DOHH2 (cell line): ENCODE measurements at regions not wholly inside any gene's neighbourhood (a gene's known extent, or its start where the extent isn't known, plus 50 kb on each side); places are given as distances from the start of the nearest gene placed in this dataset.

Source experiments
- H3F3A ChIP-seq: fragments of 200-600 bp; sonication (generic), shearing (Covaris generic); 2 replicates; pipeline ENCODE4 v1.6.0; 2016; ENCODE audit warnings: antibody characterized with exemption, mild to moderate bottlenecking; ENCODE audit not compliant: control insufficient read depth, insufficient read depth
- H3K27ac ChIP-seq: fragments of 200-600 bp; sonication (generic); 2 replicates; pipeline ENCODE4 v1.5.1; 2014; ENCODE audit warnings: low read depth, mild to moderate bottlenecking, low read length, moderate library complexity
- H3K27me3 ChIP-seq: fragments of 200-600 bp; sonication (generic); 2 replicates; pipeline ENCODE4 v1.6.1; 2014; ENCODE audit warnings: mild to moderate bottlenecking, low read length, mixed read lengths; ENCODE audit not compliant: control insufficient read depth
- H3K36me3 ChIP-seq: fragments of 200-600 bp; sonication (generic); 2 replicates; pipeline ENCODE4 v1.6.1; 2014; ENCODE audit warnings: mild to moderate bottlenecking, low read length, moderate library complexity, mixed read lengths; ENCODE audit not compliant: control insufficient read depth
- H3K4me1 ChIP-seq: fragments of 200-600 bp; sonication (generic); 2 replicates; pipeline ENCODE4 v1.6.1; 2014; ENCODE audit warnings: mild to moderate bottlenecking, low read length, mixed read lengths; ENCODE audit not compliant: control insufficient read depth
- H3K4me2 ChIP-seq: fragments of 200-600 bp; sonication (generic); 2 replicates; pipeline ENCODE4 v1.6.0; 2014; ENCODE audit warnings: mild to moderate bottlenecking, low read length, moderate library complexity
- H3K4me3 ChIP-seq: fragments of 200-600 bp; sonication (generic); 2 replicates; pipeline ENCODE4 v1.5.1; 2014; ENCODE audit warnings: mild to moderate bottlenecking, low read length, mixed read lengths
- H3K79me2 ChIP-seq: fragments of 200-600 bp; sonication (generic); 2 replicates; pipeline ENCODE4 v1.6.1; 2014; ENCODE audit warnings: mild to moderate bottlenecking, low read length, mixed read lengths; ENCODE audit not compliant: control insufficient read depth
- H3K9me2 ChIP-seq: fragments of 200-600 bp; sonication (generic); replicated peaks from 2 replicates; pipeline ENCODE4 v1.6.1; 2014; ENCODE audit warnings: mild to moderate bottlenecking, low read length, mixed read lengths; ENCODE audit not compliant: control insufficient read depth
- H3K9me3 ChIP-seq: fragments of 200-600 bp; sonication (generic); 2 replicates; pipeline ENCODE4 v1.6.1; 2014; ENCODE audit warnings: antibody characterized with exemption, low read length, mixed read lengths; ENCODE audit not compliant: control insufficient read depth, insufficient read depth
- H4K20me1 ChIP-seq: fragments of 200-600 bp; sonication (generic); 2 replicates; pipeline ENCODE4 v1.6.0; 2014; ENCODE audit warnings: low read depth, mild to moderate bottlenecking, antibody characterized with exemption, low read length, moderate library complexity; ENCODE audit not compliant: control insufficient read depth, insufficient read depth
- CTCF ChIP-seq: fragments of 200-600 bp; sonication (generic); IDR thresholded peaks from one replicate; pipeline ENCODE4 v1.5.1; 2014; ENCODE audit warnings: antibody characterized with exemption, mild to moderate bottlenecking, low read depth, low read length; ENCODE audit not compliant: poor library complexity, severe bottlenecking
- EZH2phosphoT487 ChIP-seq: fragments of 200-600 bp; sonication (generic); IDR thresholded peaks from 2 replicates; pipeline ENCODE4 v1.6.1; 2017; ENCODE audit warnings: borderline replicate concordance, mild to moderate bottlenecking, antibody characterized with exemption, low read length, moderate library complexity, mixed read lengths

DNA sequence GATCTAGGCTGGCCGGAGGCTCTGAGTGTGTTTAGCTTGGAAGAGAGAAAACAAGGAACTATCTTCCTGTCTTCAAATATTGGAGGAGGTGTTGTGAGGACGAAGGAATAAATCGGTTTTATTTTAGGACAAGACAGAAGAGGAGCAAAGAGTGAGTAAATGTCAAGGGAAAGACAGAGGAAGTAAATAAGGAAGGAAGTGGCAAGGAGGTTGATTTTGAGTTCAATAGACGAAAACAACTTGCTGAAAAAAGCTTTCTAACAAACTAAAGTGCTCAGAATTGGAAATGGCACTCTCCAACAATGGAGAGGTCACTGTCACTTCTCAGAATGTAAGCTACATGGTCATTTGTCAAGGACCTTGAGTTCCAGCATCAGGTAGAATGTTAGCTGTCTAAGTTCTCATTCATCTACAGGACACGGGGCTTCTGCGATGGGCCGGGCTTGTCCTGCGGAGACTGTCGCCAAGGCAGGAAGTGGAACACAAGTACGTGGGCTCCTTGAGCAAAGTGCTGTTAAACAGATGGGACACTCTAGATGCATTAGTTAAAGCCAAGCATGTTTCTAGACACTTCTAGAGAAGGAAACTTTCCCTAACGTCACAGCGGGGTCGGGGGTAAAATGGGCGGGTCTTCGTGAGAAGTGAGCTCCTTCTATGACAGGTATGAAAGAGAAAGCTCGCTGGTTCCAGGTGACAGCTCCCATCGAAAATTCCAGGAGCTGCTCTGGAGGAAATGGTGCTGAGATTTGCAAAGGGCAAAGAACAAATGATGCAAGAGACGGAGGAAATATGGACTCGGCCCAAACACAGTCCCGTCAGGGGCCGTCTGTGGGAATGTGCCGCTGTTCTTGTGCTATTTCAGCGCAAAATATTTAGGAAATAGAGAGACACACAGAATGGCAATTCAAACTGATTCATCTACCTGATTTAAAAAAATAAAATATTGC lies 103.9 kb upstream of the UBL3 start:
- TF ChIP-seq CTCF (no peak), EZH2phosphoT487 (no peak)
- Histone ChIP-seq H3K79me2 (no peaks in the 10 kb centered on the region), H3F3A (no peaks in the 10 kb centered on the region), H3K4me3 (no peak overlapping the region), H3K27me3 (peaks cover 10% of the 10 kb centered on the region), H3K4me1 (no peaks in the 10 kb centered on the region), H3K27ac (no peak overlapping the region), H3K9me2 (no peaks in the 10 kb centered on the region), H3K4me2 (no peak overlapping the region), H4K20me1 (no peaks in the 10 kb centered on the region), H3K36me3 (no peaks in the 10 kb centered on the region), H3K9me3 (no peaks in the 10 kb centered on the region)

GRCh38 chr13:29953542-29953941 lies 103.1 kb upstream of the UBL3 start:
- Histone ChIP-seq H3K4me1 (no peaks in the 10 kb centered on the region), H3K27me3 (peaks cover 8% of the 10 kb centered on the region), H3K4me3 (no peak overlapping the region), H3K79me2 (no peaks in the 10 kb centered on the region), H3K9me3 (no peaks in the 10 kb centered on the region), H4K20me1 (no peaks in the 10 kb centered on the region), H3K9me2 (no peaks in the 10 kb centered on the region), H3F3A (no peaks in the 10 kb centered on the region), H3K36me3 (no peaks in the 10 kb centered on the region), H3K4me2 (no peak overlapping the region), H3K27ac (no peak overlapping the region)
- TF ChIP-seq EZH2phosphoT487 (no peak), CTCF (no peak)

- Histone ChIP-seq H3K9me3 (no peaks in the 10 kb centered on the region), H3K4me1 (no peaks in the 10 kb centered on the region), H3K27me3 (no peaks in the 10 kb centered on the region), H3K4me2 (no peak overlapping the region), H3K36me3 (no peaks in the 10 kb centered on the region), H3K4me3 (no peak overlapping the region), H3K9me2 (no peaks in the 10 kb centered on the region), H3F3A (no peaks in the 10 kb centered on the region), H3K79me2 (no peaks in the 10 kb centered on the region), H3K27ac (no peak overlapping the region), H4K20me1 (no peaks in the 10 kb centered on the region)
- TF ChIP-seq CTCF (no peak), EZH2phosphoT487 (no peak)
These were observed 101.8 kb upstream of the UBL3 start for GRCh38 chr13:29952245-29952644.
